IMR-90 (cell line): ENCODE measurements at regions not wholly inside any gene's neighbourhood (a gene's known extent, or its start where the extent isn't known, plus 50 kb on each side); places are given as distances from the start of the nearest gene placed in this dataset.

Experiments
- ATAC-seq: fragments of 200-7000 bp; cut with Tn5 transposase; 2 replicates; pipeline ENCODE4 v1.9.1; 2020; ENCODE audit warnings: low read depth, mild to moderate bottlenecking, moderate library complexity
- BruUV-seq: library from RNA; stranded (reverse); fragments of 400-500 nt; replicated peaks from 2 replicates; lab custom pipeline; 2021; lab: Mats Ljungman, UMichigan
- CTCF ChIA-PET: fragments of 300-600 bp; formaldehyde crosslinking; extraction: SDS; loops from one replicate; lab custom pipeline; 2021; ENCODE audit warnings: antibody characterized with exemption; lab: Yijun Ruan, JAX
- POLR2A ChIA-PET: fragments of 300-600 bp; sonication (Branson Sonifier 250); formaldehyde crosslinking; loops from one replicate; lab custom pipeline; 2022; ENCODE audit warnings: antibody characterized with exemption; ENCODE audit not compliant: unreplicated experiment; lab: Charles Lee
- DNase-seq: peaks from one replicate; pipeline ENCODE4 v3.0.0; 2013
- H2AFZ ChIP-seq: replicated peaks from 2 replicates; pipeline ENCODE3; 2013; ENCODE audit warnings: low read length, mild to moderate bottlenecking; ENCODE audit not compliant: poor library complexity
- H2AK5ac ChIP-seq: 2 replicates; pipeline ENCODE4 v1.6.1; 2013; ENCODE audit warnings: low read depth, low read length, inconsistent platforms
- H2AK9ac ChIP-seq: replicated peaks from 2 replicates; pipeline ENCODE3; 2013; ENCODE audit warnings: mild to moderate bottlenecking, low read depth, low read length, moderate library complexity; ENCODE audit not compliant: poor library complexity
- H2BK120ac ChIP-seq: 2 replicates; pipeline ENCODE4 v1.6.1; 2013; ENCODE audit warnings: low read depth, low read length, inconsistent platforms
- H2BK15ac ChIP-seq: 3 replicates; pipeline ENCODE4 v1.6.1; 2013; ENCODE audit warnings: low read depth, low read length, inconsistent platforms
- H2BK20ac ChIP-seq: 2 replicates; pipeline ENCODE4 v1.6.1; 2013; ENCODE audit warnings: low read depth, mild to moderate bottlenecking, inconsistent platforms, low read length, moderate library complexity
- H2BK5ac ChIP-seq: 2 replicates; pipeline ENCODE4 v1.6.1; 2013; ENCODE audit warnings: mild to moderate bottlenecking, low read depth, low read length, inconsistent platforms; ENCODE audit not compliant: poor library complexity, severe bottlenecking
- H3K14ac ChIP-seq: replicated peaks from 2 replicates; pipeline ENCODE4 v1.6.1; 2013; ENCODE audit warnings: low read depth, low read length, inconsistent platforms
- H3K18ac ChIP-seq: 2 replicates; pipeline ENCODE4 v1.6.1; 2013; ENCODE audit warnings: low read depth, low read length, control low read depth
- H3K23ac ChIP-seq: 2 replicates; pipeline ENCODE4 v1.6.1; 2013; ENCODE audit warnings: low read depth, low read length, inconsistent platforms
- H3K27ac ChIP-seq: 2 replicates; pipeline ENCODE4 v1.5.1; 2013; ENCODE audit warnings: mild to moderate bottlenecking, control low read depth, low read length; ENCODE audit not compliant: insufficient read depth
- H3K27me3 ChIP-seq: 2 replicates; pipeline ENCODE4 v1.6.1; 2013; ENCODE audit warnings: low read length; ENCODE audit not compliant: control insufficient read depth, insufficient read depth
- H3K36me3 ChIP-seq: 2 replicates; pipeline ENCODE4 v1.6.1; 2013; ENCODE audit warnings: low read length, mixed read lengths; ENCODE audit not compliant: control insufficient read depth, insufficient read depth
- H3K4ac ChIP-seq: 2 replicates; pipeline ENCODE4 v1.6.1; 2013; ENCODE audit warnings: low read depth, low read length, inconsistent platforms
- H3K4me1 ChIP-seq: 2 replicates; pipeline ENCODE4 v1.6.1; 2013; ENCODE audit warnings: low read length, mixed read lengths; ENCODE audit not compliant: control insufficient read depth, insufficient read depth
- H3K4me2 ChIP-seq: 2 replicates; pipeline ENCODE4 v1.6.1; 2013; ENCODE audit warnings: low read depth, mild to moderate bottlenecking, control low read depth, low read length, moderate library complexity
- H3K4me3 ChIP-seq: 2 replicates; pipeline ENCODE4 v1.5.1; 2013; ENCODE audit warnings: low read depth, mild to moderate bottlenecking, control low read depth, low read length, moderate library complexity; ENCODE audit not compliant: insufficient read depth
- H3K56ac ChIP-seq: 2 replicates; pipeline ENCODE4 v1.6.1; 2013; ENCODE audit warnings: low read length, inconsistent platforms; ENCODE audit not compliant: insufficient read depth; ENCODE audit errors: extremely low read depth
- H3K79me1 ChIP-seq, 2 experiments: 2 replicates each; pipeline ENCODE4 v1.6.1; 2013; ENCODE audit warnings: low read length in 2 of 2, inconsistent platforms in 1 of 2, low read depth in 1 of 2
- H3K9ac ChIP-seq: 2 replicates; pipeline ENCODE4 v1.6.1; 2013; ENCODE audit warnings: low read depth, low read length, control low read depth
- H3K9me1 ChIP-seq: 2 replicates; pipeline ENCODE4 v1.6.1; 2013; ENCODE audit warnings: low read length, inconsistent platforms; ENCODE audit not compliant: insufficient read depth
- H3K9me3 ChIP-seq: 2 replicates; pipeline ENCODE4 v1.6.1; 2013; ENCODE audit warnings: low read length; ENCODE audit not compliant: control insufficient read depth, insufficient read depth
- H4K20me1 ChIP-seq: 2 replicates; pipeline ENCODE4 v1.6.1; 2013; ENCODE audit warnings: low read length, inconsistent platforms; ENCODE audit not compliant: insufficient read depth
- H4K5ac ChIP-seq: 2 replicates; pipeline ENCODE4 v1.6.1; 2013; ENCODE audit warnings: mild to moderate bottlenecking, low read depth, low read length, control low read depth
- H4K8ac ChIP-seq, 2 experiments: 2 replicates each; pipeline ENCODE4 v1.6.1; 2013; ENCODE audit warnings: low read depth in 2 of 2, low read length in 2 of 2, control low read depth in 1 of 2, inconsistent platforms in 1 of 2
- H4K91ac ChIP-seq: 2 replicates; pipeline ENCODE4 v1.6.1; 2013; ENCODE audit warnings: low read depth, low read length, inconsistent platforms; ENCODE audit not compliant: insufficient read depth
- MAFK ChIP-seq: IDR thresholded peaks from 2 replicates; pipeline ENCODE4 v1.6.1; 2012; ENCODE audit warnings: low read depth, low read length, improper control_type of control experiment
- NFE2L2 ChIP-seq: fragments of 150-350 bp; IDR thresholded peaks from 2 replicates; pipeline ENCODE4 v1.6.1; 2016; ENCODE audit warnings: low read depth, mild to moderate bottlenecking, low read length
- dilution Hi-C: fragments of 300-500 bp; cut with HindIII; formaldehyde crosslinking; loops from one replicate; pipeline ENCODE4 v1.14.3; 2018; ENCODE audit warnings: low sequenced_read_pairs; ENCODE audit not compliant: unreplicated experiment
- in situ Hi-C: fragments of 300-500 bp; cut with MboI; formaldehyde crosslinking; loops from 3 replicates; pipeline ENCODE4 v1.14.3; 2019; ENCODE audit warnings: low sequenced_read_pairs, inconsistent platforms, mixed read lengths
- intact Hi-C: fragments of 100-400 bp; cut with micrococcal nuclease; formaldehyde crosslinking; loops from 2 replicates; pipeline ENCODE4 v1.10.0; 2022
- TF ChIP-seq, protein P1 (sequence below): conservative IDR thresholded peaks from 2 replicates; pipeline ENCODE4 v1.5.1; 2012; ENCODE audit warnings: mild to moderate bottlenecking, low read depth, low read length, improper control_type of control experiment

DNA sequence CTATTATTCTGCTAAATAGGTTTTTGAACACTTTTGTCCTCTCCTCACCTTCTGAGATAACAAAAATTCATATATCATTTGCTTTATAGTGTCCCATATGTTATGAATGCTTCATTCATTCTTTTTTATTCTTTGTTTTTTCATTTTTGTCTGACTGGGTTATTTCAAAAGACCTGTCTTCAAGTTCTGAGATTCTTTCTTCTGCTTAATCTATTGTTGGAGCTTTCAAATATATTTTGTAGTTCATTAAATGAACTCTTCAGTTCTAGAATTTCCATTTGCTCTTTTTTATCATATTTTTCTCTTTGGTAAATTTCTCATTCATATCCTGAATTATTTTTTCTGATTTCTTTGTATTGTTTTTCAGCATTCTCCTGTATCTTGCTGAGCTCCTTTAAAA lies 53.1 kb upstream of the SCIN start:
- Histone ChIP-seq H2BK5ac (no peak overlapping the region), H3K56ac (no peak overlapping the region), H2AFZ (no peak overlapping the region), H2BK15ac (no peak overlapping the region), H3K4ac (no peak overlapping the region), H4K8ac (no peak overlapping the region), H3K27me3 (no peaks in the 10 kb centered on the region; the same call in 1 of the 2 replicates), H3K4me2 (no peak overlapping the region), H2AK5ac (no peak overlapping the region), H3K14ac (no peak overlapping the region), H3K23ac (no peak overlapping the region), H3K9me3 (no peaks in the 10 kb centered on the region), H3K4me1 (no peaks in the 10 kb centered on the region), H4K20me1 (no peaks in the 10 kb centered on the region), H3K9ac (no peak overlapping the region), H3K18ac (no peak overlapping the region), H3K36me3 (no peaks in the 10 kb centered on the region), H3K4me3 (no peak overlapping the region), H2AK9ac (no peak overlapping the region), H3K27ac (no peak overlapping the region), H2BK120ac (no peak overlapping the region), H3K79me1 (no peaks in the 10 kb centered on the region), H4K5ac (no peak overlapping the region), H3K9me1 (no peaks in the 10 kb centered on the region), H2BK20ac (no peak overlapping the region), H4K91ac (no peak overlapping the region)
- ATAC-seq (no peak), DNase-seq (no peak)
- CTCF ChIA-PET, result no interaction called here
- no TSS peak for BruUV-seq
- dilution Hi-C loops (no loop called here), intact Hi-C loops (no loop called here), in situ Hi-C loops (no loop called here)
- POLR2A ChIA-PET, result no interaction called here
- no peak for TF ChIP-seq NFE2L2
- TF ChIP-seq, protein P1, sequence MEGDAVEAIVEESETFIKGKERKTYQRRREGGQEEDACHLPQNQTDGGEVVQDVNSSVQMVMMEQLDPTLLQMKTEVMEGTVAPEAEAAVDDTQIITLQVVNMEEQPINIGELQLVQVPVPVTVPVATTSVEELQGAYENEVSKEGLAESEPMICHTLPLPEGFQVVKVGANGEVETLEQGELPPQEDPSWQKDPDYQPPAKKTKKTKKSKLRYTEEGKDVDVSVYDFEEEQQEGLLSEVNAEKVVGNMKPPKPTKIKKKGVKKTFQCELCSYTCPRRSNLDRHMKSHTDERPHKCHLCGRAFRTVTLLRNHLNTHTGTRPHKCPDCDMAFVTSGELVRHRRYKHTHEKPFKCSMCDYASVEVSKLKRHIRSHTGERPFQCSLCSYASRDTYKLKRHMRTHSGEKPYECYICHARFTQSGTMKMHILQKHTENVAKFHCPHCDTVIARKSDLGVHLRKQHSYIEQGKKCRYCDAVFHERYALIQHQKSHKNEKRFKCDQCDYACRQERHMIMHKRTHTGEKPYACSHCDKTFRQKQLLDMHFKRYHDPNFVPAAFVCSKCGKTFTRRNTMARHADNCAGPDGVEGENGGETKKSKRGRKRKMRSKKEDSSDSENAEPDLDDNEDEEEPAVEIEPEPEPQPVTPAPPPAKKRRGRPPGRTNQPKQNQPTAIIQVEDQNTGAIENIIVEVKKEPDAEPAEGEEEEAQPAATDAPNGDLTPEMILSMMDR, result no peak
- no peak for TF ChIP-seq MAFK
